Bronchial epithelial cell (primary cell): ENCODE measurements at regions not wholly inside any gene's neighbourhood (a gene's known extent, or its start where the extent isn't known, plus 50 kb on each side); places are given as distances from the start of the nearest gene placed in this dataset.

ENCODE experiments used
- DNase-seq: peaks from one replicate; pipeline ENCODE4 v3.0.0-alpha.2; 2010; ENCODE audit warnings: low read depth
- FAIRE-seq: peaks from 2 replicates; lab custom pipeline; 2011; peaks lifted over from hg19 to GRCh38; lab: Jason Lieb, UNC
- H3K27me3 ChIP-seq: 2 replicates; pipeline ENCODE4 v1.5.1; 2011; ENCODE audit warnings: low read length; ENCODE audit not compliant: control insufficient read depth, insufficient read depth
- H3K36me3 ChIP-seq: 2 replicates; pipeline ENCODE4 v1.5.1; 2011; ENCODE audit warnings: low read length; ENCODE audit not compliant: control insufficient read depth, insufficient read depth
- H3K4me3 ChIP-seq: 2 replicates; pipeline ENCODE4 v1.5.1; 2011; ENCODE audit warnings: mild to moderate bottlenecking, low read depth, low read length, control low read depth
- TF ChIP-seq, protein P1 (sequence below): IDR thresholded peaks from 2 replicates; pipeline ENCODE4 v1.5.1; 2011; ENCODE audit warnings: mild to moderate bottlenecking, moderate library complexity, low read length, control low read depth, inconsistent platforms; ENCODE audit not compliant: insufficient read depth, severe bottlenecking

DNA sequence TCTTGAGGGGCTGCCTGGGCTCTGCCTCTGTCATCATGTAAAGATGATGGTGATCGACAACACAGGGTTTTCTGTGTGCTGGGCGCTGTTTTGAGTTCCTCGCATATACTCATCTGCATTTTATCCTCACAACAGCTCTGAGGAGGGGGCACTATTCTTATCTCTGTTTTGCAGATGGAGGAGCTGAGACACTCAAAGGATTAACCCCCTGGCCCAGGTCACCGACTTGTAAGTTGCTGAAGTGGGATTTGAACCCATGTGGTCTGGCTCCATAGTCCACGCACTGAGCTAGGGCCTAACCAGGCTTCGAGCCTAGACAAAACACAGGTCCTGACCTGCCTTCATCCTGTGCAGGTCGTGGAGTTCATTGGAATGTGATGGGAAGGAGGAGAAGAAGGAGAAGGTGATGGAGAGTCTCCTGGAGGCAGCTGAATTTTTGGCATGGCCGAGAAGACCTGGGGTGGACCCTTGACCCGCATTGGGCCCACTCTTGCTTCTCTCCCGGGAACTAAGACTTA is 140.0 kb downstream of the ASCL4 start:
- TF ChIP-seq, protein P1, sequence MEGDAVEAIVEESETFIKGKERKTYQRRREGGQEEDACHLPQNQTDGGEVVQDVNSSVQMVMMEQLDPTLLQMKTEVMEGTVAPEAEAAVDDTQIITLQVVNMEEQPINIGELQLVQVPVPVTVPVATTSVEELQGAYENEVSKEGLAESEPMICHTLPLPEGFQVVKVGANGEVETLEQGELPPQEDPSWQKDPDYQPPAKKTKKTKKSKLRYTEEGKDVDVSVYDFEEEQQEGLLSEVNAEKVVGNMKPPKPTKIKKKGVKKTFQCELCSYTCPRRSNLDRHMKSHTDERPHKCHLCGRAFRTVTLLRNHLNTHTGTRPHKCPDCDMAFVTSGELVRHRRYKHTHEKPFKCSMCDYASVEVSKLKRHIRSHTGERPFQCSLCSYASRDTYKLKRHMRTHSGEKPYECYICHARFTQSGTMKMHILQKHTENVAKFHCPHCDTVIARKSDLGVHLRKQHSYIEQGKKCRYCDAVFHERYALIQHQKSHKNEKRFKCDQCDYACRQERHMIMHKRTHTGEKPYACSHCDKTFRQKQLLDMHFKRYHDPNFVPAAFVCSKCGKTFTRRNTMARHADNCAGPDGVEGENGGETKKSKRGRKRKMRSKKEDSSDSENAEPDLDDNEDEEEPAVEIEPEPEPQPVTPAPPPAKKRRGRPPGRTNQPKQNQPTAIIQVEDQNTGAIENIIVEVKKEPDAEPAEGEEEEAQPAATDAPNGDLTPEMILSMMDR = no peak
- no peaks in the 10 kb centered on the region for H3K36me3 ChIP-seq
- DNase-seq = no peak
- no peak for FAIRE-seq
- no peak overlapping the region for H3K4me3 ChIP-seq
- no peaks in the 10 kb centered on the region for H3K27me3 ChIP-seq

DNA sequence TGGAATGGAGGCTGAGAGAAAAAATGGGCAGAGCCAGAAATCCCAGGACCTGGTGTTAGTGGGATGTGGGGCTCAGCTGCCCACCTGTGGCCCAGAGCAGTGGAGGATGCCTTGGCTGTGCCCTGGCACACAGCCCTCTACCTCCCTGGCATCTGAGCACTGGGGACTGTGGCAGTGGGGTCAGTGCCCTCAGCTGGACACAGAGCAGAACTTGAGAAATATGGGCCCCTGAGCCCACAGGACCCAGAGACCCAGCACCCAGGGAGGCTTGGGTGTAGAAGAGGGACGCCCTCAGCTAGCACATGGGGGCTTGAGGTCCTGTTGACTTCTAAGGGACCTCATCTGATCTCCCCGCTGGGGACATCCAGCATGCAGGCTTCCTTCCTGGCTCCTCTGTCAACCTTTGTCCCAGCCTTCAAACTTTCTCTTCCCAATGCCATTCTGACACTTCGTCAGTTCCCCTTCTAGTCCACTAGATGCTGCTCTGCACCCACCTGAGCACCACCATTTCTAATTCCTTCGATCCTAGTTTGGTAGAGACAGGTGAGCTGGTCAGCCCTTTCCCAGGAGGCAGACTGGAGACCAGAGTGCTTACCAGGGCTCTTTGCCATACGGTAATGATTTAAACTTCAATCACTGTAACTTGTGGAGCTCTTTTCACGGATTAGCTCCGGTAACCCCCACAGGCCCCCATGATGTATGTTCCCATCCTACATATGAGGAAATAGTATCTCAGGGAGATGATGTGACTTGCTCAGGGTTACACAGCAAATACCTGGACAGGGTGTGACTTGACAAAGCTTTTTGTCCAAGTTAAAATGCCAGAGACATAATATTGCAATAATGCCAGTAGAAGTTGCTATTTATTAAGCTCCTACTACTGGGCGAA is 143.7 kb downstream of the ASCL4 start:
- TF ChIP-seq, protein P1 = peak; percentile 86
- DNase-seq = peak; percentile 53
- Histone ChIP-seq H3K36me3 (no peaks in the 10 kb centered on the region), H3K4me3 (no peak overlapping the region), H3K27me3 (no peaks in the 10 kb centered on the region)
- peak; percentile 60 for FAIRE-seq

DNA sequence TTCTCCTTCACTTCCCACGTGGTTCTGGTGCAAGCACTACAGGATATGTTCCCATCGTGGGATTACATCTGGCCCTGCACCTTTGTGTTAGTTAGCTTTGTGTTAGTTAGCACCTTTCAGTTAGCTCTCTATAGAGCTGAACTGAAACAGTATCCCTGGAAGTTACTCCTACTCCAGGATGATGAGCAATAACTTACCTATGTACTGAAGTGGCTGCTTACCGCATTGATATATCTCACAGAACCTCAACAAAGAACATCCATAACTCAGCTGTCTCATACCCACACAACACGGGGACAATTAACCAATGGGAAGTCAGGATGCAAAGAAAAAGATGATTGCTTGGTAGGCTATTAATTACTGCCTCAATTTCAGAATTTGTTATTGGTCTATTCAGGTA is 146.6 kb downstream of the ASCL4 start:
- FAIRE-seq = no peak
- Histone ChIP-seq H3K27me3 (no peaks in the 10 kb centered on the region), H3K36me3 (no peaks in the 10 kb centered on the region), H3K4me3 (no peak overlapping the region)
- TF ChIP-seq, protein P1 = no peak
- peak; percentile 48 for DNase-seq

DNA sequence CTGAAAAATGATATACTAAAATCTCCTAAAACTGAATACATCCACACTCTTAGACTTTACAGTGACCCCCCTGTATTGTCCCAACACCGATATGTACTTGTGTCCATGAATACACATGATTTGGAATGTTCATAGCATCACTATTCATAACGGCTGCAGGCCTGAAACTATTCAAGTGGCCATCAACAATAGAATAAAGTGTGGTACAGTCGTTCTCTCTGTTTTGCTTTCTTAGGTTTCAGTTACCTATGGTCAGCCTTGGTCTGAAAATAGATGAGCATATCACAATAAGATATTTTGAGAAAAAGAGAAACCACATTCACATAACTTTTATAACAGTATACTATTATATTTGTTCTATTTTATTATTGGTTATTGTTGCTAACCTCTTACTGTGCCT is 150.6 kb downstream of the ASCL4 start:
- no peaks in the 10 kb centered on the region for H3K36me3 ChIP-seq
- DNase-seq = no peak
- TF ChIP-seq, protein P1 = no peak
- H3K27me3 ChIP-seq = no peaks in the 10 kb centered on the region
- no peak overlapping the region for H3K4me3 ChIP-seq
- FAIRE-seq = no peak

DNA sequence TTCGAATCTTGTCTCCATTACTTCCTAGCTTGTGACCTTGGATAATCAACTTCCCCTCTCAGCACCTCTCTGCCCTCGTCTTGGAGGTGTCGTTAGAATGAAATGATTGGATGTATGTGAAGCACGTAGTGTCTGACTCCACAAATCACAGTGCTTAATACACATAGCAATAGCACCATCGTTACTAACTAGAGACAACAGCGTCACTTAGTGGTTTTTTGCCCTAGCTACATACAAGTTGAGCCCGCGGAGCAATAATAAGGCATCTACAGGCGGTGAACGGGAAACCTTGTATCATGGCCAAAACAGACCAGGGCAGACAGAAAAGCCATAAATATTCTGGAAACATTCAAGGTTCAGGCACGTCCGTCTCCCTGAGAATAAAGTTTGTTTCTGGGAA is 154.9 kb downstream of the ASCL4 start:
- DNase-seq (peak; percentile 28), FAIRE-seq (no peak)
- TF ChIP-seq, protein P1 = peak; percentile 38
- H3K27me3 ChIP-seq = no peaks in the 10 kb centered on the region
- H3K4me3 ChIP-seq = no peak overlapping the region
- H3K36me3 ChIP-seq = no peaks in the 10 kb centered on the region
